ENCODE measurements at regions not wholly inside any gene's neighbourhood (a gene's known extent, or its start where the extent isn't known, plus 50 kb on each side); places are given as distances from the start of the nearest gene placed in this dataset.

- H3K9me3 ChIP-seq (ENCODE audit: control insufficient read depth in 4 of 4, low read length in 3 of 4): no peaks in the 10 kb centered on the region
- WGBS: 82% methylated on average over 3 of the region's 3 CpGs
- no peak for TF ChIP-seq FOXA2 (IDR thresholded peaks at IDR 0.05)
- no peak for TF ChIP-seq CTCF (IDR thresholded peaks at IDR 0.05; ENCODE audit: low read depth, low read length, missing input control)
- TF ChIP-seq ATF3 (IDR thresholded peaks at IDR 0.05): no peak
- no peak for TF ChIP-seq REST (IDR thresholded peaks at IDR 0.05)
- TF ChIP-seq TAF1 (conservative IDR thresholded peaks at IDR 0.05): no peak
- no peak for TF ChIP-seq GABPA (IDR thresholded peaks at IDR 0.05 in 1 of 2, conservative IDR thresholded peaks at IDR 0.05 in 1 of 2)
- TF ChIP-seq RAD21 (IDR thresholded peaks at IDR 0.05): no peak
- TF ChIP-seq JUND (IDR thresholded peaks at IDR 0.05): no peak
- no peak for TF ChIP-seq SP1 (IDR thresholded peaks at IDR 0.05)
- no peak for TF ChIP-seq FOXA1 (IDR thresholded peaks at IDR 0.05)
- no peak for TF ChIP-seq RXRA (IDR thresholded peaks at IDR 0.05)
- no peak for TF ChIP-seq HNF4G (IDR thresholded peaks at IDR 0.05)
- TF ChIP-seq MAX (IDR thresholded peaks at IDR 0.05): no peak
- TF ChIP-seq ZBTB33 (IDR thresholded peaks at IDR 0.05): no peak
- TF ChIP-seq HNF4A (conservative IDR thresholded peaks at IDR 0.05): no peak
- TF ChIP-seq YY1 (IDR thresholded peaks at IDR 0.05): no peak
- no peak for TF ChIP-seq NR2F2 (IDR thresholded peaks at IDR 0.05)
- no peak for TF ChIP-seq EGR1 (IDR thresholded peaks at IDR 0.05; ENCODE audit: low read depth in 2 of 2)
- no peak overlapping the region for H3K27ac ChIP-seq (ENCODE audit: low read depth in 1 of 2, low read length in 2 of 2)
- no peaks in the 10 kb centered on the region for H3K4me1 ChIP-seq (ENCODE audit: control insufficient read depth in 4 of 4, insufficient read depth in 4 of 4, low read length in 3 of 4)
- H3K36me3 ChIP-seq (ENCODE audit: control insufficient read depth in 4 of 4, insufficient read depth in 3 of 4, low read depth in 1 of 4, low read length in 3 of 4): no peaks in the 10 kb centered on the region
- DNase-seq (ENCODE audit: low spot score): no peak
- no peak overlapping the region for H3K9ac ChIP-seq (ENCODE audit: low read depth in 1 of 2, low read length in 2 of 2)
- H3K4me3 ChIP-seq (ENCODE audit: low read depth in 1 of 3, low read length in 3 of 3): no peak overlapping the region
- H3K27me3 ChIP-seq (ENCODE audit: control insufficient read depth in 4 of 4, insufficient read depth in 4 of 4, low read length in 3 of 4): no peaks in the 10 kb centered on the region
These were observed 106.6 kb upstream of the ATP2B1 start for GRCh38 chr12:89815225-89815624.

- Histone ChIP-seq H3K9ac (ENCODE audit: low read depth in 1 of 2, low read length in 2 of 2) (no peak overlapping the region), H3K27me3 (ENCODE audit: control insufficient read depth in 4 of 4, insufficient read depth in 4 of 4, low read length in 3 of 4) (no peaks in the 10 kb centered on the region), H3K4me1 (ENCODE audit: control insufficient read depth in 4 of 4, insufficient read depth in 4 of 4, low read length in 3 of 4) (no peaks in the 10 kb centered on the region), H3K4me3 (ENCODE audit: low read depth in 1 of 3, low read length in 3 of 3) (no peak overlapping the region), H3K27ac (ENCODE audit: low read depth in 1 of 2, low read length in 2 of 2) (no peak overlapping the region), H3K9me3 (ENCODE audit: control insufficient read depth in 4 of 4, low read length in 3 of 4) (no peaks in the 10 kb centered on the region), H3K36me3 (ENCODE audit: control insufficient read depth in 4 of 4, insufficient read depth in 3 of 4, low read depth in 1 of 4, low read length in 3 of 4) (no peaks in the 10 kb centered on the region)
- TF ChIP-seq MAX (IDR thresholded peaks at IDR 0.05) (no peak), GABPA (IDR thresholded peaks at IDR 0.05 in 1 of 2, conservative IDR thresholded peaks at IDR 0.05 in 1 of 2) (no peak), RXRA (IDR thresholded peaks at IDR 0.05) (no peak), FOXA2 (IDR thresholded peaks at IDR 0.05) (no peak), ATF3 (IDR thresholded peaks at IDR 0.05) (no peak)
- DNase-seq (ENCODE audit: low spot score): no peak
These were observed 94.8 kb upstream of the ATP2B1 start for GRCh38 chr12:89803412-89803811.
